ENCODE measurements at regions not wholly inside any gene's neighbourhood (a gene's known extent, or its start where the extent isn't known, plus 50 kb on each side); places are given as distances from the start of the nearest gene placed in this dataset.
"Not testable (repeated sequence)": the region's sequence is repeated elsewhere in the genome, so short reads cannot be mapped to it uniquely, and the experiment has no call there.

DNA sequence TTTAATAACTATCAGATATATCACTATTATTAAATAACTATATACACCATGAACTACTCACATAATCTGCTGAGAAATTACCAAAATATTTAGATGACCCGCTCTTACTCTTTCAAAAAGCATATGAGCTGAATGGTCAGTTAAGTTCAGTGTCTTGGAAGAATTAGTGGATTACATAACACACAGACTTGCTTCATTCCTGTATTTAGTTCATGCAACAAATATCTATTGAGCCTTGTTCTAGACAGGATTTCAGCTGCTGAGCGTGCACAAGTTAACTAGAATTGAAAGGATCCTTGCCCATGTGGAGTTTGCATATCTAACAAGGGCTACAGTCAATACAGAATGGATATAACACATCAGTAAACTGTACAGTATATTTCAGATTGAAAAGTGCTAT, 566.2 kb downstream of the CBLN4 start:
- Histone ChIP-seq H3K27ac (no peak overlapping the region), H3K4me3 (no peak overlapping the region)
- TF ChIP-seq, protein P1, sequence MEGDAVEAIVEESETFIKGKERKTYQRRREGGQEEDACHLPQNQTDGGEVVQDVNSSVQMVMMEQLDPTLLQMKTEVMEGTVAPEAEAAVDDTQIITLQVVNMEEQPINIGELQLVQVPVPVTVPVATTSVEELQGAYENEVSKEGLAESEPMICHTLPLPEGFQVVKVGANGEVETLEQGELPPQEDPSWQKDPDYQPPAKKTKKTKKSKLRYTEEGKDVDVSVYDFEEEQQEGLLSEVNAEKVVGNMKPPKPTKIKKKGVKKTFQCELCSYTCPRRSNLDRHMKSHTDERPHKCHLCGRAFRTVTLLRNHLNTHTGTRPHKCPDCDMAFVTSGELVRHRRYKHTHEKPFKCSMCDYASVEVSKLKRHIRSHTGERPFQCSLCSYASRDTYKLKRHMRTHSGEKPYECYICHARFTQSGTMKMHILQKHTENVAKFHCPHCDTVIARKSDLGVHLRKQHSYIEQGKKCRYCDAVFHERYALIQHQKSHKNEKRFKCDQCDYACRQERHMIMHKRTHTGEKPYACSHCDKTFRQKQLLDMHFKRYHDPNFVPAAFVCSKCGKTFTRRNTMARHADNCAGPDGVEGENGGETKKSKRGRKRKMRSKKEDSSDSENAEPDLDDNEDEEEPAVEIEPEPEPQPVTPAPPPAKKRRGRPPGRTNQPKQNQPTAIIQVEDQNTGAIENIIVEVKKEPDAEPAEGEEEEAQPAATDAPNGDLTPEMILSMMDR (IDR thresholded peaks at IDR 0.05), result no peak
- DNase-seq (ENCODE audit: low spot score), result no peak

- H3K4me3 ChIP-seq, result no peak overlapping the region
- DNase-seq (ENCODE audit: low spot score), result no peak
- TF ChIP-seq, protein P1 (IDR thresholded peaks at IDR 0.05), result no peak
Observed at GRCh38 chr20:55437798-55438415, 567.4 kb downstream of the CBLN4 start.

GRCh38 chr20:55424968-55425367, 580.4 kb downstream of the CBLN4 start:
- TF ChIP-seq, protein P1 (IDR thresholded peaks at IDR 0.05), result no peak
- DNase-seq (ENCODE audit: low spot score), result no peak
- no peak overlapping the region for H3K4me3 ChIP-seq
- no peak overlapping the region for H3K27ac ChIP-seq

More at GRCh38 chr20:55437798-55438415, 567.4 kb downstream of the CBLN4 start:
- H3K27ac ChIP-seq, result no peak overlapping the region

DNA sequence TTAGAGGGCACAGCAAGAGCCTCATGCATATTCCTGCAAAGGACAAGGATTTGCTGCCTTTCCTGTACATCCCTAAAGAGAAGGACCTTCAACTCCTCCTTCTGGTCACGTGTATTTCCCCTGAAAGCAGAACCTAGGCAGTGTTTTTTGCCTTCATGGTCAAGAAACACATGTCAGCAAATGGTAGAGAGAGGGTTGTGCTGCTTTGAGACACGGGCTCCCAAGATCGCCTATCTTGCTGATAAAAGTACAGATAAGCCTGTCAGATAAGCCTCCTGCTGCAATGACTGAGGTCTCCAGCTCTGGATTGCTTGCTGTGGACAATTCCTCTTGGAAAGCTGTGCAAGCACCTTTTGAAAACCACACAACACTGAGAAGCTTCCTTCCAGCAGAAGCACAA, 580.8 kb downstream of the CBLN4 start:
- DNase-seq (ENCODE audit: low spot score), result no peak
- TF ChIP-seq, protein P1 (IDR thresholded peaks at IDR 0.05), result no peak
- Histone ChIP-seq H3K4me3 (no peak overlapping the region), H3K27ac (no peak overlapping the region)

DNA sequence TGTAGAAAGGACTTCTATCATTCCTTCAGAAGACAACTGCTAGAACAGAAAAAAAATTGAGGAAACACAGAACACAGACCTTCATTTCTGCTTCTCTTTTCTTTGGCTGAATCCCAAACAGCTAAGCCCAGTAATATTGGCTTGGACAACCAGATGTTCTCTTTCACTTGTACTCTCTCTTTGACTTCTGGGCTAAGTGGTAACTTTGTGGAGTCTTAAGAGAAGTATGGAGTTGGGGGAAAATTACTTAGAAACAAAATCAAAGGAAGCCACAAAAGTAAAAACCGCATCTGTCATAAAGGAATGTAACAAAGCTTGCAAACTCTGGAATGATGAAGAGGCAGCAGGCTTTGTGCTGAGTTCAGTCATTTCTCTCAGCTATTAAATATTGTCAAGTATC, 587.5 kb downstream of the CBLN4 start:
- DNase-seq (ENCODE audit: low spot score), result no peak
- no peak overlapping the region for H3K27ac ChIP-seq
- H3K4me3 ChIP-seq, result no peak overlapping the region
- TF ChIP-seq, protein P1 (IDR thresholded peaks at IDR 0.05), result no peak

DNA sequence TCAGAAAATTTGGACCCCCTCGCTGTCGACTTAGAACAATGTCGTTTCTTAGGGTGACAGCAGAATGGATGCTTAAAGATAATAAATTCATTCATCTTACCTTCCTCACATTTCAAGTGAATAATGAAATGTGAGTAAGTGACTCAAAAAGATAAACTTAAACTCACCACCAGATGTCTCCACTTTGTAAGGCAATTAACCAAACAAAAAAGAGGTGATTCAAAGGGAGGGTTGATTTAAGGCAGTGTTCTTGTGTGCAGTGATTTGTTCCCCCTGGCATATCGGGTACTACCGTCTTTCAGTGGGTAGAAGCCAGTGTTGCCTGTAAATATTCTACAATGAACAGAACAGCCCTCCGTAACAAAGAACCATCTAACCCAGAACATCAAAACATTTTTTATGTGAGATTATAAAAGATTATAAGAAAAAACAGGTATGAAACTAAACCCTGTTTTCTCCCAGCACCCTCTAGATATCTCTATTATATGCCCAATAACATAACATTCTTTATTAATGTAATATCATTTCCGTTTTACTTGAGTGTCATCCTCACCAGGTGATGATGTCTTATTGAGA, 589.7 kb downstream of the CBLN4 start:
- no peak for DNase-seq (ENCODE audit: low spot score)
- TF ChIP-seq, protein P1 (IDR thresholded peaks at IDR 0.05), result no peak
- no peak overlapping the region for H3K4me3 ChIP-seq
- H3K27ac ChIP-seq, result no peak overlapping the region

DNA sequence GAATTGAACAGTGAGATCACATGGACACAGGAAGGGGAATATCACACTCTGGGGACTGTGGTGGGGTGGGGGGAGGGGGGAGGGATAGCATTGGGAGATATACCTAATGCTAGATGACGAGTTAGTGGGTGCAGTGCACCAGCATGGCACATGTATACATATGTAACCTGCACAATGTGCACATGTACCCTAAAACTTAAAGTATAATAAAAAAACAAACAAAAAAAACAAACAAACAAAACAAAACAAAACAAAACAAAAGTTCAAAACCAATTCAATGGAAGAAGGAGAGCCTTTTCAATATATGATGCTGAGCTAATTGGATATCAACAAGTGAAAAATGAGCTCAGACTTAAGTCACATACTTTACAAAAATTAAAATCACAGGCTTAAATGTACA, 592.8 kb downstream of the CBLN4 start:
- not testable (repeated sequence) for H3K27ac ChIP-seq; H3K4me3 ChIP-seq; DNase-seq (ENCODE audit: low spot score)
